CD4-positive, alpha-beta T cell treated with Interleukin-4 for 1 hour (primary cell): ENCODE measurements at regions not wholly inside any gene's neighbourhood (a gene's known extent, or its start where the extent isn't known, plus 50 kb on each side); places are given as distances from the start of the nearest gene placed in this dataset.

Experiments used
- DNase-seq, 2 donors: peaks; one replicate each; pipeline ENCODE4 v3.0.0-alpha.2; 2020 to 2022

- no peak for DNase-seq
These were observed 948.6 kb upstream of the CHAC2 start for GRCh38 chr2:52818958-52819357.

GRCh38 chr2:52810460-52810859 is 957.1 kb upstream of the CHAC2 start:
- DNase-seq: no peak

DNA sequence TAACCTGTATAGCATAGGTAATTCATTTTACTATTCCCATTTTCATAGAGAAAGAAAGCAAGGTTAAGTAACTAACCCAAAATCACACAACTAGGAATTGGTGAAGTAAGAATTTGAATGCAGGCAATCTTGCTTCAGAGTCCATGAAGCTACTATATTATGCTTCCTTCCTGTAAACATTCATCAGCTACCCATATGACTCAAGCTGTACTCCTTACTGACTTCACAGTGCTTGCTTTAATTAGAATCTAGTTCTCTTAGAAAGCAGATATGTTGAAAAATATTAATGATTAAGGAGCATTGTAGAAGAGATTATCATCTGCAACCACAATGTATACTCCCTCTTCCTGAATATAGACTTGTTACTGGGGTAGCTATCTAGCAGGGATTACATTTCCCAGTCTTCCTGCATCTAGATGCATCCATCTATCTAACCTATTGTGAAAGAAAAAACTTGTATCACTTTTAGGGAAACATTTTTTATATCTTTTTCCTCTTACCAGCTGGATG is 961.6 kb upstream of the CHAC2 start:
- no peak for DNase-seq

DNA sequence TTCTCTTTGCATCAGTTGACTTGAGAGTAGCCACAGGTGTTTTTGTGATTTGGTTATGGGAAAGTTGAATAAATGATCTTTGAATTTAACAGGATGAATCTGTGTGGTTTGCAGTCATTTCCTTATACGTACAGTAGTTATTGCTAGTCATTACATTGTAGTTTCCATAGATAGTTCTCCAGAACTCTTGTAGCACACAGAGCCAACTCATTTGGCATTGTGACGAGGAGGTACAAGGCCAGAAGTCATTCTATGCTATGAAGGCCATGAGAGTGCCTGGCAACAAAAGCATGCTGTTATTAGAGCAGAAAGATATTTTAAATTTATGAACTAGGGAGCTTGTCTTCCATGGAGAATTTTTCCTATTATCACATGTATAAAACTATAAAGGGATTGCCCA is 973.0 kb upstream of the CHAC2 start:
- DNase-seq: no peak

DNA sequence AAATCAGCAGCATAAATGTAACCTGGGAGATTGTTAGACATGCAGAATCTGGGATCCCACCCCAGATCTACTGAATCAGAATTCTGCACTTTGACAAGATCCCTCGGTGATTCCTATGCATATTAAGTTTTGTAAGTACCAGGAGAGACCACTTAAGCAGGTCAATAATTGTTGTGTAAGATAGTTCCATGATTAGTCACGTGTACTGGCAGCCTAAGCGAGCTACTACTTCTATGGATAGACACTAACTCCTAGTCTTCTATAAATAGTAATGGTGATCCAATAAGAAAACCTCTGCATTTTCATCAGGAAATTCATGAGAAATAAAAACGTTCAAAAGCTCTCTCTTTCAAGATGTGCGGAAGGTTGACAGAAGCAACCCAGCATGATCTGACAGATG is 988.2 kb upstream of the CHAC2 start:
- no peak for DNase-seq

DNA sequence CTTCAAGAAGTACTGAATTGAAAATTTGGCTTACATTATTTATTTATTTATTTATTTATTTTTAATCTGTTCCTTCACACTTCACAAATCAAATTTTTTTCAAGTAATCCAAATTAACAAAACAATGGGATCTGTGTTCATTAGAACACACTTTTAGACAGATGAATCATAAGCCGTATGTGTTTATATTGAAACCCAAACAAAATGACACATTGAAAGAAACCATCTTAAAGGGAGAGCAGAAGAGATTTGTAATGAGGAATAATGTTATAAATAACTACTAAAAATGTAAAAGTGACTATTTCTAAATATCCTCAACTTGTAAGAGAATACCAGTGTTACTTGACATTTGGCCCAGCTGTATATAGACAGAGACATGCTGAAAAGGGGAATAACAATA is 991.0 kb upstream of the CHAC2 start:
- no peak for DNase-seq

- DNase-seq: no peak
These were observed 991.9 kb upstream of the CHAC2 start for GRCh38 chr2:52775674-52776073.

DNA sequence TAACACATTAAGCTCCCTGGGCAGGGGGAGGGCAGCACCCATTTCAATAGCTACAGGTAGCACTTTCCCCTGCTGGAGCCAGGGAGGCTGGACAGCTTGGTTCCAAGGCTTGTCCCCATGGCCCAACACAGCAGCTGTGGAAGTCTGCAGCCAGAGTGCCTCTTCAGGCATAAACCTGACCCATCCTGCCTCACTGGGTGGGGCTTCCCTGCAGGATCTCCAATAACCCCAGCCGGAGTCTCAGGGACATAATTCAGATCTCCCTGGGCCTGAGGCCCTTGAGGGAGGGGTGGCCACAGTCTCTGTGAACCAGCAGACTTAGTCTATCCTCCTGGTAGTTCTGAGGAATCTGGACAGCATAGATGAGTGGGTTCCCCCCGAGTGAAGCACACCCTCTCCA is 1001.9 kb upstream of the CHAC2 start:
- DNase-seq: no peak

DNA sequence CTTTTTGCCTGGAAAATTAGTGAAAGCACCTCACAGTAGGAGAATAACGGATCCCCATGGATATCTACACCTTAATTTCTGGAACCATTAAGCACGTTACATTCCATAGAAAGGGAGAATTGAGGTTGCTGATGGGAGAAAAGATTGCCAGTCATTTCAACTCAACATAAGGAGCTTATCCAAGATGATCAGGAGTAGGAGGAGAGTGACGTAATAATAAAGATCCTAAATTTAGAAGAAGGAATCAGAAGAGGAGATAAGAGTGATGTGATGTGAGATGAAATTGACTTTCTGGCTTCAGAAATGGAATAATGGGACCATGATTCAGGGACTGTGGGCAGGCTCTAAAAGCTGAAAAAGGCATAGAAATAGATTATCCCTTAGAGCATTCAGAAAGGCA is 1017.8 kb upstream of the CHAC2 start:
- no peak for DNase-seq

DNA sequence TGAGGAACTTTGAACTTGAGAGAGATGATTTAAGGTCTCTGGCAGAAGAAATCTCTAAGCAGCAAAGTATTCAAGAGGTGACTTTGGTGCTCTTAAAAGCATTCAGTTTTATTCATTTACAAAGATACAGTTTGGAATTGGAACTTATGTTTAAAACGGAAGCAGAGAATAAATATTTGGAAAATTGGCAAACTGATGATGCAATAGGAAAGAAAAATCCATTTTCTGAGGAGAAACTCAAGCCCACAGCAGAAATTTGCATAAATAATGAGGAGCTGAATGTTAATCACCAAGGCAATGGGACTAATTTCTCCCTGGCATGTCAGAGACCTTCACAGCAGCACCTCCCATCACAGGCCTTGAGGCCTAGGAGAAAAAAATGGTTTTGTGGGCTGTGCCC is 1022.5 kb upstream of the CHAC2 start:
- no peak for DNase-seq

- no peak for DNase-seq
These were observed 1034.7 kb upstream of the CHAC2 start for GRCh38 chr2:52732849-52733395.

GRCh38 chr2:52724585-52724984 is 1043.0 kb upstream of the CHAC2 start:
- DNase-seq: no peak

GRCh38 chr2:52717836-52718235 is 1049.8 kb upstream of the CHAC2 start:
- DNase-seq: no peak

DNA sequence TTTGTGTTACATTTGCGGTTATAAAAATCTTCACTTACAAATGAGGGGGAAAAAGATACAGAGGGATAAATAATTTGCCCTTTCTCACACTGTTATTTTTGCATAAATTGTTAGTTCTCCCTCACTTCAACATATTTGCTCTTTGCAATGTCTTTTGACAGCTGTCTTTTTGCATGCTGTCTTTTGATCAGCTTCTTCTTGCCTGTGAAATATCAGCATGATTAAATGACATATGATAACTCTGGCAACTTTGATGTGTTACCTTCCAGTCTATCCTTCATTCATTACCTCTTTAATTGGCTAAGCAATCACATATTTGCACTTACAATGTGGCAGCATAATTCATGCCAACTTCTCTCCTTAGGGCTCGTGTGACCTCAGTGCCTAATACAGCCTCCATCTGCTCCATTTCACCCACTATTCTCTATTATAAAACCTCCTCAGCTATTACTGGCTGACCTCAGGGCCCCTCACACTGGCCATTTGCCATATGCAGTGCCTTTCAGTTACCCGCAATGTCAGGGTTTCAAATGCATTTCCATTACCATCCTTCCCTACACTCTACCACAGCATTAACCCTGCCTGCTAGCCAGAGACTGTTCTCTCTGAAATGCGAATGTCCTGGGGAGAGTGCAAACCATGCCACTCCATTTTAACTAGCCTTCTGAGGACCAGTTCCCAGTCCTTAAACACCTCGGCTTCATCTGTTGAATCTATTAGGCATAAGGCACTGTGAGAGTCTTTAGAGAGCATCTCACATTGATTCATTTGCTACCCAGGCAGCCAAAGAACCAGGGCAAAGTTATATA is 1056.6 kb upstream of the CHAC2 start:
- DNase-seq: no peak

DNA sequence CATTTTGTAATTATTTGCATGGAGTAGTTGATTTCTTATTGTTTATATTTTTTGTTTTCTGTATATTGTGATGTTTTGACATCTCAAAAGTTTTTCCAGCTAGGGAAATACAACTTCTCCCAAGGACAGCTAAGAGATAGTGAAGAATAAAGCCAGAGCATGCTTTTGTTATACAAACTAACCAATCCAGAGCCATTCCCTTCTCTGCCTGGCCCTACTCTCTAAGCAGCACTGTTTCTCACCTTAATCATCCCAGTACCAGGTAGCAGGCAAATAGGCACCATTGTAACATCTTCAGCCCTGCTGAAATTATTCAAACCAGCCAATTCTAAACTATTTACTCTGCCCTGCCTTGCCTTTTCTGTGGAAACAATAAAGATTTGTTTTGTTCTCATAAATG is 1063.4 kb upstream of the CHAC2 start:
- no peak for DNase-seq

- DNase-seq: no peak
These were observed 1064.6 kb upstream of the CHAC2 start for GRCh38 chr2:52703004-52703403.

- no peak for DNase-seq
These were observed 1069.2 kb upstream of the CHAC2 start for GRCh38 chr2:52698408-52698807.

- no peak for DNase-seq
These were observed 1069.9 kb upstream of the CHAC2 start for GRCh38 chr2:52697690-52698089.

GRCh38 chr2:52695731-52696130 is 1071.9 kb upstream of the CHAC2 start:
- no peak for DNase-seq

- no peak for DNase-seq
These were observed 1080.7 kb upstream of the CHAC2 start for GRCh38 chr2:52686935-52687334.

DNA sequence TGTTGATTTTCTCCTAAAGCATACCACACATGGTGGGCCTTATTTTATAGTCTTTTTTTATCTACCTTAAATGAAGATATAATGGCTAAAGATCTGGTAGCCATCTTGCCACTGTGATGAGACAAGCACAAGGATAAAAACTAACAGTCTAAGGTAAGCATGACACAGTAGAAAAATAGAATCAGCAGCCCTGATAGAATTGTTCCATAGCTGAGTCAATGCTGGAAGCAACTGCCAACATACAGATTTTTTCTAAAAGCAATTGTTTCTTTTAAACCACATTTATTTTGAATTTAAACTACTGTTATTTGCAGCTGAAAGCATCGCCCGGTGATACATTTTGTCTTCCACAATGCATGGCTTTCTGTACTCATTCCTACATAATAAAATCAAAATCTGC is 1091.5 kb upstream of the CHAC2 start:
- no peak for DNase-seq

DNA sequence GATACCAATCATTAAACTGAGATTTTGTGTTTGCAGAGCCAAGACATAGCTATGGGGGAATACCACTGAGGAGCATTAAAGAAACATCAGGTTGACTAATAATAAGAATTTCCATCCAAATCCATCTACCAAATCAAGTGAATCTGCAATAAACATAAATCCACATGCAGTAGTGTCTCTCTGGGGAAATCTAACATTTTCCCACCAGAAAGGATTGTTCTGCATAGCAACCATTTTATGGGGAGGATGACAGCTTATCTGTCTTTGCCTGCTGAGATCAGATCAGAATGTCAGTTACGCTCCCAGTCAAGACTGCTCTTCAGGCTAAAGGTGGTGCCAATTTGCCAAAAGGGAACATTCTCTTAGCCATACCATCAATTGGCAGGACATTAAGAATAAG is 1098.9 kb upstream of the CHAC2 start:
- no peak for DNase-seq

DNA sequence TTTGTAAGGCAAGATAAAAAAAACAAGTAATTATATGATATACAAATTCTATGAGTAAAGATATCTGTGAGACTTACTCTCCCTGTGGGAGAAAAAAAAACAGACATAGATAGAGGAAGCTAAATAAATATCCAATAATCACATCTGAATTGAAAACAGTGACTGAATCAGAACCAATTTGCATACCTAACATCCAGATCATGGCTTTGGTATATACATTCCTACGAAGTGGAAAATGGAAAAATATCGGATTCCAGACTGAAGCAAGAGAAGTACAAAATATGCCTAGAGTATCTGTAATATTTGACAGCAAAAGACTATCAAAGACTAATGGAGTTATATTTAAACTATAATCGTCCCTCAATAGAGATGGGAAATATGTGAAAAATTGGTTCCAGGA is 1108.1 kb upstream of the CHAC2 start:
- DNase-seq: no peak

GRCh38 chr2:52658598-52658997 is 1109.0 kb upstream of the CHAC2 start:
- DNase-seq: no peak

GRCh38 chr2:52639692-52640091 is 1127.9 kb upstream of the CHAC2 start:
- no peak for DNase-seq
